ENCODE measurements at regions not wholly inside any gene's neighbourhood (a gene's known extent, or its start where the extent isn't known, plus 50 kb on each side); places are given as distances from the start of the nearest gene placed in this dataset.

DNA sequence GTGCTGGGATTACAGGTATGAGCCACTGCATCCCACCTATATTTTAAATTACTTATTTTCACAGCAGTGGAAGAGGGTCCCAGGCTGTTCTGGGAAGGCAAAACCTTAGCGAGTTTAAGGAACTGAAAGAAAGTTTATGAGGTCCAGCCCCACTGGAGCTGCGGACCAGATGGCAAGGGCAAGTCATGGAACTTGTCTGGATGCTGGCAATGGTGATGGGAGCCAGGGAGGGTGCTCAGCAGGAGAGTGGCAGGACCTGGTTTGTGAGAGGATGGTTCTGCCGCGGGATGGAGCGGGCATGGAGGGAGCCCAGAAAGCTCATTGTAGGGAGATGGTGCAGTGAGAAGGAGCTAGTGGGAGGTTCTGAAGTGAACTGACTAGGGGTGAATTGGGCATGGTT lies 50.6 kb upstream of the SLC45A1 start:
- no peak overlapping the region for H3K4me3 ChIP-seq (ENCODE audit: low read depth in 1 of 2, low read length in 2 of 2)
- peaks cover 4 to 11% of the 10 kb centered on the region in 2 donors for H3K4me1 ChIP-seq (ENCODE audit: control insufficient read depth in 1 of 2, insufficient read depth in 2 of 2, low read length in 2 of 2)
- H3K27me3 ChIP-seq (ENCODE audit: control insufficient read depth in 1 of 2, insufficient read depth in 2 of 2, low read length in 2 of 2): no peaks in the 10 kb centered on the region
- no peak overlapping the region for H3K27ac ChIP-seq (ENCODE audit: low read depth, low read length)
- H3K9ac ChIP-seq (ENCODE audit: low read depth in 1 of 2, low read length in 2 of 2): no peak overlapping the region
- no peaks in the 10 kb centered on the region for H3K9me3 ChIP-seq (ENCODE audit: control insufficient read depth in 1 of 2, low read length in 2 of 2)
- H3K36me3 ChIP-seq (ENCODE audit: control insufficient read depth in 1 of 2, insufficient read depth in 2 of 2, low read length in 2 of 2): no peaks in the 10 kb centered on the region

DNA sequence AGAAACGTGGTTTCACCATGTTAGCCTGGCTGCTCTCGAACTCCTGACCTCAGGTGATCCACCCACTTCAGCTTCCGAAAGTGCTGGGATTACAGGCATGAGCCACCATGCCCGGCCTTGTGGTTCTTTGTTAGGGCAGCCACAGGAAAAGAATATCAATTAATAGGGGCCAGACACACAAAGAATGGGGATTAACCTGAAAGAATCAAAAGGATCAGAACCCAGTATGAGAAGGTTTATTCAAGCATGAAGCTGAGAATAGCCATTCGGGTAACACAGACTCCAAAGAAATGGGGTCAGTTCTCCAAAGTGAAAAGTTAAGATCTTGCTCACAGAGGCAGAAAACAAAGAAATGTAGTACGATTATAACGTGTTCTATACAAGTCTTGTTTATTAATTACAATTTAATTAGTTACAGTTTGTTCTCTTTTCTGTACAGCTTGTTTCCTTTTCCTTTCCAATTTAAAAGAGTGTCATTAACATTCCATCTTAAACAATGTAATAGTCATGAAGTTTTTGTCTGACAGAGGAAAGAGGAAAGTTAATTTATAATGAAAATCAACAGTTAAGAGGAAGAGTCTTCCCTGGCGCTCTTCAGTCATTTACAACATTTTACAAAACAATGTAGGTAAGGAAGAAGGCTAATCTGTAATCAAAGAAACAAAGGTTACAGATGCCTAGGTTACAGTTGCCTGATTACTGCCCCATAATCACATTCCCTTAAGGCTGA lies 51.3 kb upstream of the SLC45A1 start:
- Histone ChIP-seq H3K9me3 (ENCODE audit: control insufficient read depth in 1 of 2, low read length in 2 of 2) (no peaks in the 10 kb centered on the region), H3K9ac (ENCODE audit: low read depth in 1 of 2, low read length in 2 of 2) (no peak overlapping the region), H3K36me3 (ENCODE audit: control insufficient read depth in 1 of 2, insufficient read depth in 2 of 2, low read length in 2 of 2) (no peaks in the 10 kb centered on the region), H3K4me1 (ENCODE audit: control insufficient read depth in 1 of 2, insufficient read depth in 2 of 2, low read length in 2 of 2) (peaks cover 4 to 11% of the 10 kb centered on the region in 2 donors), H3K27me3 (ENCODE audit: control insufficient read depth in 1 of 2, insufficient read depth in 2 of 2, low read length in 2 of 2) (no peaks in the 10 kb centered on the region), H3K4me3 (ENCODE audit: low read depth in 1 of 2, low read length in 2 of 2) (no peak overlapping the region), H3K27ac (ENCODE audit: low read depth, low read length) (no peak overlapping the region)

DNA sequence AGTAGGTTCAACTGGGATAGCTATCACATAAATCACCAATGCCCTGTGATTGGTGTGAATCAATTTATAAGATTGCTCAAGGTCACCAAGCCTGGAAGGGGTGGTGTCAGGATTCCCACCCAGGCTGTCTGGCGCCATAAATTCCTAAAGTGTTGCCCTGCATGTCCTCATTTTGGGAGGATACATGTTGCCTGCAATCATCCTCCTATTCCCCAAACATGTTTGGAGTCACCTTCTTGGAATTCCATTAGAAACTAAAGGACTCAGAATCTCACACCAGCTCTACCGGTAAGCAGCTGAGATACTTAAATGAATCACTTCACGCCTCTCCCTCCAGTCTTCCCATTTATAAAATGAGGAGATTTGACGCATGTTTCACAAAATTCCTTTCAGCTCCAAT lies 54.1 kb upstream of the SLC45A1 start:
- peaks cover 12 to 25% of the 10 kb centered on the region in 2 donors for H3K4me1 ChIP-seq (ENCODE audit: control insufficient read depth in 1 of 2, insufficient read depth in 2 of 2, low read length in 2 of 2)
- H3K36me3 ChIP-seq (ENCODE audit: control insufficient read depth in 1 of 2, insufficient read depth in 2 of 2, low read length in 2 of 2): no peaks in the 10 kb centered on the region
- no peak overlapping the region for H3K4me3 ChIP-seq (ENCODE audit: low read depth in 1 of 2, low read length in 2 of 2)
- H3K27ac ChIP-seq (ENCODE audit: low read depth, low read length): no peak overlapping the region
- H3K9ac ChIP-seq (ENCODE audit: low read depth in 1 of 2, low read length in 2 of 2): no peak overlapping the region
- no peaks in the 10 kb centered on the region for H3K9me3 ChIP-seq (ENCODE audit: control insufficient read depth in 1 of 2, low read length in 2 of 2)
- no peaks in the 10 kb centered on the region for H3K27me3 ChIP-seq (ENCODE audit: control insufficient read depth in 1 of 2, insufficient read depth in 2 of 2, low read length in 2 of 2)

DNA sequence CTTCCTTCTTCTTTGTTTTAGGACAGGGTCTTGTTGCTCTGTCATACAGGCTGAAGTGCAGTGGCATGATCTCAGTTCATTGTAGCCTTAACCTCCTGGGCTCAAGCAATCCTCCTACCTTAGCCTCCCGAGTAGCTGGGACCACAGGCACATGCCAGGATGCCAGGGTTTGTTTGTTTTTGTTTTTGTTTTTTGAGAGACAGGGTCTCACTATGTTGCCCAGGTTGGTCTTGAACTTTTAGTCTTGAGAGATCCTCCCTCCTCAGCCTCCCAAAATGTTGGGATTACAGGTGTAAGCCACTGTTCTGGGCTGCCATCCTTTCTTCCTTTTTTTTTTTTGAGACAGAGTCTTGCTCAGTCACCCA lies 56.5 kb upstream of the SLC45A1 start:
- Histone ChIP-seq H3K36me3 (ENCODE audit: control insufficient read depth in 1 of 2, insufficient read depth in 2 of 2, low read length in 2 of 2) (no peaks in the 10 kb centered on the region), H3K4me3 (ENCODE audit: low read depth in 1 of 2, low read length in 2 of 2) (no peak overlapping the region), H3K27ac (ENCODE audit: low read depth, low read length) (no peak overlapping the region), H3K27me3 (ENCODE audit: control insufficient read depth in 1 of 2, insufficient read depth in 2 of 2, low read length in 2 of 2) (no peaks in the 10 kb centered on the region), H3K4me1 (ENCODE audit: control insufficient read depth in 1 of 2, insufficient read depth in 2 of 2, low read length in 2 of 2) (peaks cover 16 to 20% of the 10 kb centered on the region in 2 donors), H3K9ac (ENCODE audit: low read depth in 1 of 2, low read length in 2 of 2) (no peak overlapping the region), H3K9me3 (ENCODE audit: control insufficient read depth in 1 of 2, low read length in 2 of 2) (no peaks in the 10 kb centered on the region)

DNA sequence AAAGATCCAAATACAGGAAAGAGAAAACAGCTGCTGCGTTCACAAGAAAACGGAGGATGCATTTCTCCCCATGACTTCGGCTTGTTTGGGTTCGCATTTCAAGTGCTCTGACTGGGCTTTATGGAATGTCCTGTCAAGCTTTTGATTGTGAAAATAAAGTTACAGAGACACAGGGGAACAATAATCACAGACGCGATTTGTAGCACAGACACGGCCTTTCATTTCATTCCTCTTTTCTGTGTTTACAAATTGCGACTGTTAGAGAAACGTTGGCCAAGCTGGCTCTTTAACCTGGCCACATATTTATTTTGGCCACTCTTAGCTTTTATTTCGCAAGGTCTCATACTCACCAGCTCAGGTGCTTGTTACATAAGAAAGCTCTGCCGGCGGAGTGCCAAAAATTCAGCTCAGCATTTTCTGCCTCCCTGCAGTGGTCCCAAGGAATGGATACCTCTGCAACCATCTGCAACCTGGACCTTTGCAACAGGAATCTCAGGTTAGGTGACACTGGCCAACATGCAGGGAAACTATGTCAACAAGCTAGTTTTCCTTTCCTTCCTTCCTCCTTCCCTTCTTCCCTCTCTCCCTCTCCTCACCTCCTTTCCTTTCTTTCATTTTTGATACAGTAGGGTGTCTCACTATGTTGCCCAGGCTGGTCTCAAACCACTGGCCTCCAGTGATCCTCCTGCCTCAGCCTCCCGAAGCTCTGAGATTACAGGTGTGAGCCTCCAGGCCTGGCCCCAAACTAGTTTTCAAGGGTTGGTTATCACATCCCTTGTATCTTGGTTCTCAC lies 58.2 kb upstream of the SLC45A1 start:
- no peaks in the 10 kb centered on the region for H3K9me3 ChIP-seq (ENCODE audit: control insufficient read depth in 1 of 2, low read length in 2 of 2)
- peak overlapping the region; percentile 20 to 37 for H3K4me3 ChIP-seq (ENCODE audit: low read depth in 1 of 2, low read length in 2 of 2)
- no peaks in the 10 kb centered on the region for H3K27me3 ChIP-seq (ENCODE audit: control insufficient read depth in 1 of 2, insufficient read depth in 2 of 2, low read length in 2 of 2)
- peak overlapping the region; percentile 33 to 55 for H3K9ac ChIP-seq (ENCODE audit: low read depth in 1 of 2, low read length in 2 of 2)
- H3K36me3 ChIP-seq (ENCODE audit: control insufficient read depth in 1 of 2, insufficient read depth in 2 of 2, low read length in 2 of 2): no peaks in the 10 kb centered on the region
- peaks cover 15 to 19% of the 10 kb centered on the region in 2 donors for H3K4me1 ChIP-seq (ENCODE audit: control insufficient read depth in 1 of 2, insufficient read depth in 2 of 2, low read length in 2 of 2)
- H3K27ac ChIP-seq (ENCODE audit: low read depth, low read length): peak overlapping the region; percentile 77

DNA sequence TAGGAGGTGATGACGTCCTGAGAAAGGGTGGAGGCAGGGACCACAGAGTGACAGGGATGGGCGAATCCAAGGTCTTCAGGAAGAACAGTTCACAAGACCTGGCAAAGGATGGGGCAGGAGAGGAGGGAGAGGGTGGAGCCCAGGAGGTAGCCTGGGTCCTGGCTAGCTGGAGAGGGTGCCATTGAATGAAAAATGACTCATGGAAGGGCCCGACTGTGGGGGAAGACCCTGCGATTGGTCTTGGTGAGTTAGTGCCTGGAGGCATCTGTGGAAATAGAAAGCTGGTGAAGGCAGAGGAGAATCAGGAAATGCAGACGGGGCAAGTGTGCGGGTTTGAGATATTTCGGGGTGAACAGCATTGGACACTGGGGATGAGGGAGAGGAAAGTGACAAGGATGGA lies 60.3 kb upstream of the SLC45A1 start:
- H3K9ac ChIP-seq (ENCODE audit: low read depth in 1 of 2, low read length in 2 of 2): no peak overlapping the region
- H3K27ac ChIP-seq (ENCODE audit: low read depth, low read length): no peak overlapping the region
- no peaks in the 10 kb centered on the region for H3K36me3 ChIP-seq (ENCODE audit: control insufficient read depth in 1 of 2, insufficient read depth in 2 of 2, low read length in 2 of 2)
- peaks cover 15 to 19% of the 10 kb centered on the region in 2 donors for H3K4me1 ChIP-seq (ENCODE audit: control insufficient read depth in 1 of 2, insufficient read depth in 2 of 2, low read length in 2 of 2)
- no peaks in the 10 kb centered on the region for H3K9me3 ChIP-seq (ENCODE audit: control insufficient read depth in 1 of 2, low read length in 2 of 2)
- no peaks in the 10 kb centered on the region for H3K27me3 ChIP-seq (ENCODE audit: control insufficient read depth in 1 of 2, insufficient read depth in 2 of 2, low read length in 2 of 2)
- H3K4me3 ChIP-seq (ENCODE audit: low read depth in 1 of 2, low read length in 2 of 2): no peak overlapping the region

DNA sequence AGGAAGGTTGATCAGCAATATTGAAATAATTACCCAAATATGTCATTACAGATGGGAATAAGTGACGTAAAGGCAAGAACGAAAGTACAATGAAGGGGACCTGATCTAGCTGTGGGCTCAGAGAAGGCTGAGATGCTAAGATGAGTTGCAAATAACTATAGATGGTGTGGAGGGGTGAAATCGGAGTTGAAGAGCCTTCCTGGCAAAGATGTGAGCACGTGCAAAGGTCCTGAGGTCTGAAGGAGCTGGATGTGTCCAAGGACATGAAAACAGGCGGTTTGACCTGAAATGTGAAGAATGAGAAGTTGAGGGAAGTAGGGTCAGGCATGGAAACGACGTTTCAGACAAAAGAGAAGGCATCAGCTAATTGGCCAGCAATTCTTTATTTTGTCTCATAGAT lies 61.6 kb upstream of the SLC45A1 start:
- Histone ChIP-seq H3K9me3 (ENCODE audit: control insufficient read depth in 1 of 2, low read length in 2 of 2) (no peaks in the 10 kb centered on the region), H3K27me3 (ENCODE audit: control insufficient read depth in 1 of 2, insufficient read depth in 2 of 2, low read length in 2 of 2) (no peaks in the 10 kb centered on the region), H3K9ac (ENCODE audit: low read depth in 1 of 2, low read length in 2 of 2) (no peak overlapping the region), H3K4me3 (ENCODE audit: low read depth in 1 of 2, low read length in 2 of 2) (no peak overlapping the region), H3K36me3 (ENCODE audit: control insufficient read depth in 1 of 2, insufficient read depth in 2 of 2, low read length in 2 of 2) (no peaks in the 10 kb centered on the region), H3K27ac (ENCODE audit: low read depth, low read length) (no peak overlapping the region), H3K4me1 (ENCODE audit: control insufficient read depth in 1 of 2, insufficient read depth in 2 of 2, low read length in 2 of 2) (peaks cover 15 to 19% of the 10 kb centered on the region in 2 donors)

DNA sequence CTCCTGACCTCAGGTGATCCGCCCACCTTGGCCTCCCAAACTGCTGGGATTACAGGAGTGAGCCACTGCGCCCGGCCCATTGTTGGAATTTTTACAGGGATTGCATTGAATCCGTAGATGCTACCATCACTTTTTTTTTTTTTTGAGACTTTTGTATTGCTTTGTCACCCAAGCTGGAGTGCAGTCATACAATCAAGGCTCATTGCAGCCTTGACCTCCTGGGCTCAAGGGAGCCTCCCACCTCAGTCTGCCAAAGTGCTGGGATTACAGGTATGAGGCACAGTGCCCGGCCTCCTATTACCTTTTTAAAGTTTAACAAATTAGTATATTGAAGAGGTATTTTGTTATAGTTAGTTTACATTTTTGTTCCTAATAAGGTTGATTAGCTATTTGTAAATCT lies 62.2 kb upstream of the SLC45A1 start:
- no peaks in the 10 kb centered on the region for H3K36me3 ChIP-seq (ENCODE audit: control insufficient read depth in 1 of 2, insufficient read depth in 2 of 2, low read length in 2 of 2)
- no peaks in the 10 kb centered on the region for H3K27me3 ChIP-seq (ENCODE audit: control insufficient read depth in 1 of 2, insufficient read depth in 2 of 2, low read length in 2 of 2)
- H3K9ac ChIP-seq (ENCODE audit: low read depth in 1 of 2, low read length in 2 of 2): no peak overlapping the region
- peaks cover 15 to 19% of the 10 kb centered on the region in 2 donors for H3K4me1 ChIP-seq (ENCODE audit: control insufficient read depth in 1 of 2, insufficient read depth in 2 of 2, low read length in 2 of 2)
- H3K27ac ChIP-seq (ENCODE audit: low read depth, low read length): no peak overlapping the region
- H3K9me3 ChIP-seq (ENCODE audit: control insufficient read depth in 1 of 2, low read length in 2 of 2): no peaks in the 10 kb centered on the region
- H3K4me3 ChIP-seq (ENCODE audit: low read depth in 1 of 2, low read length in 2 of 2): no peak overlapping the region

DNA sequence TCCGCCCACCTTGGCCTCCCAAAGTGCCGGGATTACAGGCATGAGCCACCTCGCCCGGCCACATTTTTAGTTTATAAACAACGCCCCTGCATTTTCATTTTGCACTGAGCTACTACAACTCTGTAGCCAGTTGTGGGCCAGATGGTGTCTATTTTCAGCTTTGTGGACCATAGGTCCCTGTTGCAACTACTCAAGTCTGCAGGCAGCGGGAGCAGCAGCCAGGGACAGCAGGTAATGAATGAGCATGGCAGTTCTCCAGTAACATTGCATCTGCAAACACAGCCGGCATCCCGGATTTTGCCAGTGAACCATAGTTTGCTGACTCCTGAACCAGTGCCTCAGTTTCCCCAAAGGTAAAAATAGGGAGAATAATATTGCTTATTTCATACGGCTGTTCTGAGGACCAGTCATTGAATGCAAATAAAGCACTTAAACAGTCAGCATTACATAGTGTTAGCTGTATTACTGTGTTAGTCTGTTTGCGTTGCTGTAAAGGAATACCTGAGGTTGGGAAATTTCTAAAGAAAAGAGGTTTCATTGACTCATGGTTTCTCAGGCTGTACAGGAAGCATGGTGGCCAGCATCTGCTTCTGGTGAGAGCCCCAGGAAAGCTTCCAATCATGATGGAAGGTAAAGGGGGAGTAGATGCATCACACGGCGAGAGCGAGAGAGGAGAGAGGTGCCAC lies 65.5 kb upstream of the SLC45A1 start:
- Histone ChIP-seq H3K9me3 (ENCODE audit: control insufficient read depth in 1 of 2, low read length in 2 of 2) (no peaks in the 10 kb centered on the region), H3K27ac (ENCODE audit: low read depth, low read length) (no peak overlapping the region), H3K9ac (ENCODE audit: low read depth in 1 of 2, low read length in 2 of 2) (no peak overlapping the region), H3K4me3 (ENCODE audit: low read depth in 1 of 2, low read length in 2 of 2) (no peak overlapping the region), H3K27me3 (ENCODE audit: control insufficient read depth in 1 of 2, insufficient read depth in 2 of 2, low read length in 2 of 2) (no peaks in the 10 kb centered on the region), H3K4me1 (ENCODE audit: control insufficient read depth in 1 of 2, insufficient read depth in 2 of 2, low read length in 2 of 2) (peaks cover 6 to 9% of the 10 kb centered on the region in 2 donors), H3K36me3 (ENCODE audit: control insufficient read depth in 1 of 2, insufficient read depth in 2 of 2, low read length in 2 of 2) (no peaks in the 10 kb centered on the region)

DNA sequence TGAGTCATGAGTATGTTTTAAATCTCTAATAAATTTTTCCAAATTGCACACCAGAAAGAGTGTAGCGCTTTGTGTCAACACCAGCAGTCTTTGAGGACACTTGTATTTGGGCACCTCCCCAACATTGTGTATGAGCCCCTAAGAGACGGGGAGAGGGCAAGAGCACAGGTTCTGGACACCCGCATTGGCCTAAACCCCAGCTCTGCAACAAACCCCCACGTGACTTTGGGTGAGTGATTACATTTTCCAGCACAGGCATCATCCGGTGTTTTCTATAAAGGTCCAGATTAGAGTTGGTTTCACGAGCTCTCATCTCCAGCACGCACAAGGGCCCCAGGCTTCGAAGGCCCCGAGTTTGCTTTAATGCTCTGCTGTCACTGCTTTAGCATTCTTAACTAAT lies 66.3 kb upstream of the SLC45A1 start:
- Histone ChIP-seq H3K9me3 (ENCODE audit: control insufficient read depth in 1 of 2, low read length in 2 of 2) (no peaks in the 10 kb centered on the region), H3K27ac (ENCODE audit: low read depth, low read length) (no peak overlapping the region), H3K9ac (ENCODE audit: low read depth in 1 of 2, low read length in 2 of 2) (no peak overlapping the region), H3K4me1 (ENCODE audit: control insufficient read depth in 1 of 2, insufficient read depth in 2 of 2, low read length in 2 of 2) (peaks cover 6 to 9% of the 10 kb centered on the region in 2 donors), H3K4me3 (ENCODE audit: low read depth in 1 of 2, low read length in 2 of 2) (no peak overlapping the region), H3K27me3 (ENCODE audit: control insufficient read depth in 1 of 2, insufficient read depth in 2 of 2, low read length in 2 of 2) (no peaks in the 10 kb centered on the region), H3K36me3 (ENCODE audit: control insufficient read depth in 1 of 2, insufficient read depth in 2 of 2, low read length in 2 of 2) (no peaks in the 10 kb centered on the region)

Data from duodenal mucosa (tissue), 2 donors.